ENCODE measurements at regions not wholly inside any gene's neighbourhood (a gene's known extent, or its start where the extent isn't known, plus 50 kb on each side); places are given as distances from the start of the nearest gene placed in this dataset.

- Histone ChIP-seq H3K79me1 (ENCODE audit: insufficient read depth, low read depth, low read length, poor library complexity, severe bottlenecking) (no peaks in the 10 kb centered on the region), H3K27me3 (ENCODE audit: insufficient read depth, low read length) (no peaks in the 10 kb centered on the region), H3K4me1 (ENCODE audit: insufficient read depth, low read length) (no peaks in the 10 kb centered on the region), H4K5ac (ENCODE audit: insufficient read length, low read depth, low read length) (no peak overlapping the region), H2AFZ (ENCODE audit: low read length) (no peak overlapping the region), H2BK15ac (ENCODE audit: low read depth, low read length) (no peak overlapping the region), H2BK120ac (ENCODE audit: low read depth, low read length, poor library complexity, severe bottlenecking) (no peak overlapping the region), H2BK5ac (ENCODE audit: insufficient read length, low read length) (no peak overlapping the region), H3K23me2 (ENCODE audit: insufficient read length, low read depth, low read length, poor library complexity, severe bottlenecking) (no peaks in the 10 kb centered on the region), H4K91ac (ENCODE audit: insufficient read length, low read depth, low read length) (no peak overlapping the region), H3K4me2 (ENCODE audit: insufficient read depth, insufficient read length, low read length) (no peak overlapping the region), H3K18ac (ENCODE audit: insufficient read length, low read depth, low read length) (no peak overlapping the region), H4K8ac (replicated peaks; ENCODE audit: insufficient read length, low read depth, low read length) (no peak overlapping the region), H2BK12ac (ENCODE audit: insufficient read length, low read depth, low read length) (no peak overlapping the region), H3T11ph (ENCODE audit: low read length) (no peak overlapping the region), H2AK5ac (ENCODE audit: insufficient read length, low read length) (no peak overlapping the region), H3K27ac (ENCODE audit: insufficient read length, low read depth, low read length) (no peak overlapping the region), H2BK20ac (ENCODE audit: low read depth, low read length, poor library complexity, severe bottlenecking) (no peak overlapping the region), H3K56ac (ENCODE audit: insufficient read length, low read depth, low read length) (no peak overlapping the region), H3K9ac (ENCODE audit: extremely low read depth, insufficient read length, low read length) (no peak overlapping the region), H3K4ac (ENCODE audit: low read depth, low read length) (no peak overlapping the region), H3K14ac (ENCODE audit: insufficient read depth, low read length) (no peak overlapping the region), H3K79me2 (ENCODE audit: insufficient read depth, low read length) (no peaks in the 10 kb centered on the region), H3K23ac (ENCODE audit: insufficient read length, low read depth, low read length) (no peak overlapping the region), H3K9me3 (ENCODE audit: control insufficient read depth, low read depth, low read length) (no peaks in the 10 kb centered on the region), H4K20me1 (ENCODE audit: control insufficient read depth, insufficient read depth, insufficient read length) (no peaks in the 10 kb centered on the region)
- no peaks in the 10 kb centered on the region for H3K4me1 Mint-ChIP-seq
- H3K36me3 Mint-ChIP-seq (ENCODE audit: insufficient read depth in 1 of 3, low read depth in 3 of 3), result peaks cover 3 to 5% (median 4%) of the 10 kb centered on the region in 3 experiments; a peak in 4 of 7 replicates
- peaks cover 8 to 10% of the 10 kb centered on the region in 2 experiments; a peak in 3 of 5 replicates for H3K9me3 Mint-ChIP-seq
- no peak overlapping the region for H3K4me3 Mint-ChIP-seq
- TF ChIP-seq, protein P1, sequence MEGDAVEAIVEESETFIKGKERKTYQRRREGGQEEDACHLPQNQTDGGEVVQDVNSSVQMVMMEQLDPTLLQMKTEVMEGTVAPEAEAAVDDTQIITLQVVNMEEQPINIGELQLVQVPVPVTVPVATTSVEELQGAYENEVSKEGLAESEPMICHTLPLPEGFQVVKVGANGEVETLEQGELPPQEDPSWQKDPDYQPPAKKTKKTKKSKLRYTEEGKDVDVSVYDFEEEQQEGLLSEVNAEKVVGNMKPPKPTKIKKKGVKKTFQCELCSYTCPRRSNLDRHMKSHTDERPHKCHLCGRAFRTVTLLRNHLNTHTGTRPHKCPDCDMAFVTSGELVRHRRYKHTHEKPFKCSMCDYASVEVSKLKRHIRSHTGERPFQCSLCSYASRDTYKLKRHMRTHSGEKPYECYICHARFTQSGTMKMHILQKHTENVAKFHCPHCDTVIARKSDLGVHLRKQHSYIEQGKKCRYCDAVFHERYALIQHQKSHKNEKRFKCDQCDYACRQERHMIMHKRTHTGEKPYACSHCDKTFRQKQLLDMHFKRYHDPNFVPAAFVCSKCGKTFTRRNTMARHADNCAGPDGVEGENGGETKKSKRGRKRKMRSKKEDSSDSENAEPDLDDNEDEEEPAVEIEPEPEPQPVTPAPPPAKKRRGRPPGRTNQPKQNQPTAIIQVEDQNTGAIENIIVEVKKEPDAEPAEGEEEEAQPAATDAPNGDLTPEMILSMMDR (conservative IDR thresholded peaks at IDR 0.05), result no peak
- no CpG with 5 or more reads among the region's 8 CpGs for WGBS (ENCODE audit: extremely low coverage, insufficient read length, low lambda C conversion rate)
- DNase-seq, result no peak
- no peak overlapping the region for H3K27ac Mint-ChIP-seq
- H3K27me3 Mint-ChIP-seq (ENCODE audit: low read depth), result no peaks in the 10 kb centered on the region; the same call in none of the 2 replicates
These were observed 331.7 kb downstream of the LIG4 start for GRCh38 chr13:107883561-107884175.

Data from H9 (cell line).